C4-2B (cell line): ENCODE measurements at regions not wholly inside any gene's neighbourhood (a gene's known extent, or its start where the extent isn't known, plus 50 kb on each side); places are given as distances from the start of the nearest gene placed in this dataset.

Source experiments
- ZFX ChIP-seq: fragments of 450-650 bp; IDR thresholded peaks from 2 replicates; pipeline ENCODE4 v1.6.1; 2017
- TF ChIP-seq, protein P1 (sequence below): fragments of 450-650 bp; conservative IDR thresholded peaks from 2 replicates; pipeline ENCODE4 v1.5.1; 2017; ENCODE audit warnings: mild to moderate bottlenecking

DNA sequence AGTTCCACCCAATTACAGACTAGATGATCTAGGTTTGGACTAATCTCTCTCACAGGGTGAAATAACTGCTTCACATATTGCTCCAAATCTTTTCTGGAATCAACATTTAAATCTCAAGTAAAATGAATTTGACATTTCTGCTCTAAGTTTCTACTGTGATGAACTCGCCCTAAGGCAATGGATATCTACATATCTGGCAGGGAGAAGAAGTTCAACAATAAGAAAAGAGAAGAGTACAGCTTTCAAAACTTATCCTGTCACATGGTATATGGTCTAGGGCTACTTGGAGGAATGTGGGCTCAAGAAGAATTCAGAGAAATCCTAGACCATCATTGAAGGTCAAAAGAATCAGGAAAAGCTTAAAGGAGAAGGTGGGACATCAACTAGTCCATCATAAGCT is 440.2 kb downstream of the MBD2 start:
- TF ChIP-seq, protein P1, sequence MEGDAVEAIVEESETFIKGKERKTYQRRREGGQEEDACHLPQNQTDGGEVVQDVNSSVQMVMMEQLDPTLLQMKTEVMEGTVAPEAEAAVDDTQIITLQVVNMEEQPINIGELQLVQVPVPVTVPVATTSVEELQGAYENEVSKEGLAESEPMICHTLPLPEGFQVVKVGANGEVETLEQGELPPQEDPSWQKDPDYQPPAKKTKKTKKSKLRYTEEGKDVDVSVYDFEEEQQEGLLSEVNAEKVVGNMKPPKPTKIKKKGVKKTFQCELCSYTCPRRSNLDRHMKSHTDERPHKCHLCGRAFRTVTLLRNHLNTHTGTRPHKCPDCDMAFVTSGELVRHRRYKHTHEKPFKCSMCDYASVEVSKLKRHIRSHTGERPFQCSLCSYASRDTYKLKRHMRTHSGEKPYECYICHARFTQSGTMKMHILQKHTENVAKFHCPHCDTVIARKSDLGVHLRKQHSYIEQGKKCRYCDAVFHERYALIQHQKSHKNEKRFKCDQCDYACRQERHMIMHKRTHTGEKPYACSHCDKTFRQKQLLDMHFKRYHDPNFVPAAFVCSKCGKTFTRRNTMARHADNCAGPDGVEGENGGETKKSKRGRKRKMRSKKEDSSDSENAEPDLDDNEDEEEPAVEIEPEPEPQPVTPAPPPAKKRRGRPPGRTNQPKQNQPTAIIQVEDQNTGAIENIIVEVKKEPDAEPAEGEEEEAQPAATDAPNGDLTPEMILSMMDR, result no peak
- TF ChIP-seq ZFX, result no peak
